HepG2 (cell line): ENCODE measurements at regions not wholly inside any gene's neighbourhood (a gene's known extent, or its start where the extent isn't known, plus 50 kb on each side); places are given as distances from the start of the nearest gene placed in this dataset.

Source experiments
- ATAC-seq: fragments of 200-7000 bp; cut with Tn5 transposase; 3 replicates; pipeline ENCODE4 v1.9.1; 2020; ENCODE audit warnings: mild to moderate bottlenecking, moderate library complexity
- BruUV-seq: library from RNA; stranded (reverse); fragments of 400-500 nt; replicated peaks from 2 replicates; lab custom pipeline; 2021; lab: Mats Ljungman, UMichigan
- CTCF ChIA-PET: fragments of 300-600 bp; formaldehyde crosslinking; extraction: SDS; loops from one replicate; lab custom pipeline; 2021; ENCODE audit warnings: low total read pairs, inconsistent platforms, low intra/inter-chr PET ratio; lab: Yijun Ruan, JAX
- POLR2A ChIA-PET: fragments of 350-600 bp; sonication (Branson Sonifier 250); formaldehyde crosslinking; loops from one replicate; lab custom pipeline; 2020; ENCODE audit warnings: antibody characterized with exemption, inconsistent platforms; lab: Yijun Ruan, JAX
- DNase-seq: peaks from one replicate; pipeline ENCODE4 v3.0.0-alpha.2; 2015; ENCODE audit warnings: low spot score
- FAIRE-seq: peaks from 3 replicates; lab custom pipeline; 2011; peaks lifted over from hg19 to GRCh38; lab: Jason Lieb, UNC
- H2AFZ ChIP-seq: one replicate; pipeline ENCODE4 v1.6.1; 2011; ENCODE audit warnings: low read length, inconsistent platforms
- H3K27ac ChIP-seq: fragments of 300-600 bp; 3 replicates; pipeline ENCODE4 v1.8.0; 2011; ENCODE audit warnings: mixed run types, mild to moderate bottlenecking, mixed read lengths, low read length, inconsistent platforms; ENCODE audit not compliant: insufficient read depth; ENCODE audit errors: extremely low read length
- H3K27me3 ChIP-seq, 2 experiments: fragments of 200-600 bp in 1 of 2; 2 replicates in 1 of 2; 3 replicates in 1 of 2; pipeline versions ENCODE4 v1.6.0 to v1.8.0; 2011; ENCODE audit warnings: low read length in 2 of 2, mild to moderate bottlenecking in 2 of 2, moderate library complexity in 2 of 2, inconsistent platforms in 1 of 2; ENCODE audit not compliant: insufficient read depth in 2 of 2, control insufficient read depth in 1 of 2
- H3K36me3 ChIP-seq, 2 experiments: fragments of 200-600 bp in 1 of 2; replicated peaks in 1 of 2; 2 replicates in 1 of 2; 3 replicates in 1 of 2; pipeline versions ENCODE4 v1.5.1 to v1.8.0; 2011; ENCODE audit warnings: low read length in 2 of 2, inconsistent platforms in 1 of 2; ENCODE audit not compliant: insufficient read depth in 2 of 2, control insufficient read depth in 1 of 2
- H3K4me1 ChIP-seq: 2 replicates; pipeline ENCODE4 v1.5.1; 2012; ENCODE audit warnings: low read length, inconsistent platforms; ENCODE audit not compliant: insufficient read depth
- H3K4me2 ChIP-seq: 2 replicates; pipeline ENCODE4 v1.6.0; 2011; ENCODE audit warnings: low read depth, low read length, inconsistent platforms
- H3K4me3 ChIP-seq, 3 experiments: fragments of 200-600 bp in 1 of 3; sonication (generic), shearing (Covaris generic) in 1 of 3; replicated peaks in 1 of 3; 2 replicates each; pipeline ENCODE4 v1.5.1; 2011 to 2016; ENCODE audit warnings: low read length in 3 of 3, inconsistent platforms in 2 of 3, low read depth in 2 of 3, mild to moderate bottlenecking in 2 of 3, control low read depth in 1 of 3, mixed read lengths in 1 of 3; ENCODE audit not compliant: insufficient read depth in 1 of 3
- H3K79me2 ChIP-seq: one replicate; pipeline ENCODE4 v1.6.1; 2011; ENCODE audit warnings: low read length, inconsistent platforms; ENCODE audit not compliant: insufficient read depth
- H3K9ac ChIP-seq: 2 replicates; pipeline ENCODE4 v1.6.0; 2011; ENCODE audit warnings: mild to moderate bottlenecking, low read depth, low read length, inconsistent platforms; ENCODE audit not compliant: insufficient read depth
- H3K9me3 ChIP-seq: 2 replicates; pipeline ENCODE4 v1.5.1; 2012; ENCODE audit warnings: mild to moderate bottlenecking, low read length
- H4K20me1 ChIP-seq: 2 replicates; pipeline ENCODE4 v1.6.0; 2011; ENCODE audit warnings: inconsistent platforms, mild to moderate bottlenecking, low read length, moderate library complexity; ENCODE audit not compliant: insufficient read depth
- GLI4 ChIP-seq: sonication (generic); formaldehyde crosslinking; IDR thresholded peaks from 2 replicates; pipeline ENCODE4 v1.5.1; 2020; ENCODE audit warnings: missing genetic modification reagents, mild to moderate bottlenecking, moderate library complexity, borderline replicate concordance
- HMGXB4 ChIP-seq, 2 experiments: sonication (generic) in 1 of 2; formaldehyde crosslinking in 1 of 2; IDR thresholded peaks; 2 replicates each; pipeline versions ENCODE4 v1.4.0 to v1.6.1; 2018 to 2020; ENCODE audit warnings: missing genetic modification reagents in 2 of 2, borderline replicate concordance in 1 of 2, low read depth in 1 of 2, mild to moderate bottlenecking in 1 of 2, missing biosample characterization in 1 of 2
- MBNL3 ChIP-seq: fragments of 250-450 bp; sonication (Bioruptor Pico); conservative IDR thresholded peaks from 2 replicates; pipeline ENCODE4 v1.8.0; 2022; ENCODE audit warnings: mild to moderate bottlenecking, inconsistent platforms
- REL ChIP-seq: sonication (generic); formaldehyde crosslinking; conservative IDR thresholded peaks from 2 replicates; pipeline ENCODE4 v1.8.0; 2022; ENCODE audit warnings: mild to moderate bottlenecking, missing genetic modification reagents, moderate library complexity
- ZNF33B ChIP-seq: sonication (generic); formaldehyde crosslinking; IDR thresholded peaks from 2 replicates; pipeline ENCODE4 v1.5.1; 2020; ENCODE audit warnings: mild to moderate bottlenecking, missing genetic modification reagents
- ZNF512B ChIP-seq: sonication (generic); formaldehyde crosslinking; IDR thresholded peaks from 2 replicates; pipeline ENCODE4 v1.5.1; 2020; ENCODE audit warnings: missing genetic modification reagents, mild to moderate bottlenecking, borderline replicate concordance
- ZNF784 ChIP-seq: sonication (generic); formaldehyde crosslinking; IDR thresholded peaks from 2 replicates; pipeline ENCODE4 v1.5.1; 2020; ENCODE audit warnings: missing genetic modification reagents, mild to moderate bottlenecking, borderline replicate concordance
- ZNF790 ChIP-seq: sonication (generic); formaldehyde crosslinking; IDR thresholded peaks from 2 replicates; pipeline ENCODE4 v1.8.0; 2022; ENCODE audit warnings: missing genetic modification reagents, mild to moderate bottlenecking, borderline replicate concordance
- ZSCAN21 ChIP-seq: sonication (generic); formaldehyde crosslinking; IDR thresholded peaks from 2 replicates; pipeline ENCODE4 v1.8.0; 2022; ENCODE audit warnings: mild to moderate bottlenecking, missing genetic modification reagents, moderate library complexity, borderline replicate concordance
- WGBS: methylation state at CpG from one replicate; pipeline ENCODE4 v1.1.6; 2017; ENCODE audit warnings: low lambda C conversion rate; 5-methylcytosine and 5-hydroxymethylcytosine counted together
- in situ Hi-C: cut with HindIII; loops from 2 replicates; pipeline ENCODE4 v1.10.0; 2017; ENCODE audit warnings: low pct_unique_long_range_greater_than_20kb; ENCODE audit not compliant: extremely low pct_ligation_motif_present
- intact Hi-C: fragments of 100-400 bp; cut with micrococcal nuclease; formaldehyde crosslinking; loops from one replicate; pipeline ENCODE4 v1.10.0; 2022; ENCODE audit not compliant: unreplicated experiment
- TF ChIP-seq, protein P1 (sequence below): sonication (generic); formaldehyde crosslinking; IDR thresholded peaks from 2 replicates; pipeline ENCODE4 v1.9.0; 2021; ENCODE audit warnings: mild to moderate bottlenecking, missing genetic modification reagents

GRCh38 chr16:21339269-21339641, 61.2 kb upstream of the CRYM start:
- no peak overlapping the region; the same call in 1 of the 2 replicates for H3K9ac ChIP-seq
- H2AFZ ChIP-seq, result peak overlapping the region; percentile 18
- BruUV-seq, result no TSS peak
- no peaks in the 10 kb centered on the region for H4K20me1 ChIP-seq
- no peaks in the 10 kb centered on the region for H3K36me3 ChIP-seq
- no peaks in the 10 kb centered on the region for H3K9me3 ChIP-seq
- peak overlapping the region; percentile 56 for H3K27ac ChIP-seq
- WGBS, result 85% methylated on average over 4 of the region's 4 CpGs
- peaks cover 59% of the 10 kb centered on the region for H3K4me1 ChIP-seq
- peak overlapping the region in 1 of 3 experiments; percentile 29; a peak in 1 of 6 replicates for H3K4me3 ChIP-seq
- FAIRE-seq, result no peak
- ChIA-PET POLR2A (interaction anchor here (1.9 kb wide), 1 partner anchor 38 kb away, joined by 7 read pairs; no protein-coding TSS in a partner anchor), CTCF (no interaction called here)
- intact Hi-C loops (no loop called here), in situ Hi-C loops (no loop called here)
- peak; percentile 9; the same call in 1 of the 3 replicates for ATAC-seq
- no peak for DNase-seq
- no peaks in the 10 kb centered on the region for H3K27me3 ChIP-seq
- peaks cover 2% of the 10 kb centered on the region for H3K79me2 ChIP-seq
- peak overlapping the region; percentile 64 for H3K4me2 ChIP-seq
- TF ChIP-seq ZSCAN21 (CRISPR knock-in tag) (0 out of 2 replicates have a peak, but pooled peaks have one; percentile 26), HMGXB4 (CRISPR knock-in tag; IDR thresholded peaks at IDR 0.05; ENCODE audit: borderline replicate concordance in 1 of 2, low read depth in 1 of 2) (0 out of 4 replicates have a peak, but pooled peaks of 1 of the 2 experiments have one; percentile 34), ZNF784 (CRISPR knock-in tag) (peak; percentile 68; the same call in 1 of the 2 replicates), ZNF33B (0 out of 2 replicates have a peak, but pooled peaks have one; percentile 42), GLI4 (CRISPR knock-in tag) (peak; percentile 75; the same call in 1 of the 2 replicates), MBNL3 (CRISPR knock-in tag) (no peak), REL (CRISPR knock-in tag) (no peak), ZNF512B (CRISPR knock-in tag) (0 out of 2 replicates have a peak, but pooled peaks have one; percentile 65), ZNF790 (no peak)
- TF ChIP-seq, protein P1, sequence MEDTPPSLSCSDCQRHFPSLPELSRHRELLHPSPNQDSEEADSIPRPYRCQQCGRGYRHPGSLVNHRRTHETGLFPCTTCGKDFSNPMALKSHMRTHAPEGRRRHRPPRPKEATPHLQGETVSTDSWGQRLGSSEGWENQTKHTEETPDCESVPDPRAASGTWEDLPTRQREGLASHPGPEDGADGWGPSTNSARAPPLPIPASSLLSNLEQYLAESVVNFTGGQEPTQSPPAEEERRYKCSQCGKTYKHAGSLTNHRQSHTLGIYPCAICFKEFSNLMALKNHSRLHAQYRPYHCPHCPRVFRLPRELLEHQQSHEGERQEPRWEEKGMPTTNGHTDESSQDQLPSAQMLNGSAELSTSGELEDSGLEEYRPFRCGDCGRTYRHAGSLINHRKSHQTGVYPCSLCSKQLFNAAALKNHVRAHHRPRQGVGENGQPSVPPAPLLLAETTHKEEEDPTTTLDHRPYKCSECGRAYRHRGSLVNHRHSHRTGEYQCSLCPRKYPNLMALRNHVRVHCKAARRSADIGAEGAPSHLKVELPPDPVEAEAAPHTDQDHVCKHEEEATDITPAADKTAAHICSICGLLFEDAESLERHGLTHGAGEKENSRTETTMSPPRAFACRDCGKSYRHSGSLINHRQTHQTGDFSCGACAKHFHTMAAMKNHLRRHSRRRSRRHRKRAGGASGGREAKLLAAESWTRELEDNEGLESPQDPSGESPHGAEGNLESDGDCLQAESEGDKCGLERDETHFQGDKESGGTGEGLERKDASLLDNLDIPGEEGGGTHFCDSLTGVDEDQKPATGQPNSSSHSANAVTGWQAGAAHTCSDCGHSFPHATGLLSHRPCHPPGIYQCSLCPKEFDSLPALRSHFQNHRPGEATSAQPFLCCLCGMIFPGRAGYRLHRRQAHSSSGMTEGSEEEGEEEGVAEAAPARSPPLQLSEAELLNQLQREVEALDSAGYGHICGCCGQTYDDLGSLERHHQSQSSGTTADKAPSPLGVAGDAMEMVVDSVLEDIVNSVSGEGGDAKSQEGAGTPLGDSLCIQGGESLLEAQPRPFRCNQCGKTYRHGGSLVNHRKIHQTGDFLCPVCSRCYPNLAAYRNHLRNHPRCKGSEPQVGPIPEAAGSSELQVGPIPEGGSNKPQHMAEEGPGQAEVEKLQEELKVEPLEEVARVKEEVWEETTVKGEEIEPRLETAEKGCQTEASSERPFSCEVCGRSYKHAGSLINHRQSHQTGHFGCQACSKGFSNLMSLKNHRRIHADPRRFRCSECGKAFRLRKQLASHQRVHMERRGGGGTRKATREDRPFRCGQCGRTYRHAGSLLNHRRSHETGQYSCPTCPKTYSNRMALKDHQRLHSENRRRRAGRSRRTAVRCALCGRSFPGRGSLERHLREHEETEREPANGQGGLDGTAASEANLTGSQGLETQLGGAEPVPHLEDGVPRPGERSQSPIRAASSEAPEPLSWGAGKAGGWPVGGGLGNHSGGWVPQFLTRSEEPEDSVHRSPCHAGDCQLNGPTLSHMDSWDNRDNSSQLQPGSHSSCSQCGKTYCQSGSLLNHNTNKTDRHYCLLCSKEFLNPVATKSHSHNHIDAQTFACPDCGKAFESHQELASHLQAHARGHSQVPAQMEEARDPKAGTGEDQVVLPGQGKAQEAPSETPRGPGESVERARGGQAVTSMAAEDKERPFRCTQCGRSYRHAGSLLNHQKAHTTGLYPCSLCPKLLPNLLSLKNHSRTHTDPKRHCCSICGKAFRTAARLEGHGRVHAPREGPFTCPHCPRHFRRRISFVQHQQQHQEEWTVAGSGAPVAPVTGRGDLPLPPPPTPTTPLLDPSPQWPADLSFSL (CRISPR knock-in tag), result no peak
